GM12892 (cell line): ENCODE measurements at regions not wholly inside any gene's neighbourhood (a gene's known extent, or its start where the extent isn't known, plus 50 kb on each side); places are given as distances from the start of the nearest gene placed in this dataset.

Experiments used
- POLR2A ChIP-seq: IDR thresholded peaks from 2 replicates; pipeline ENCODE4 v1.6.1; 2011; ENCODE audit warnings: low read depth, low read length, control low read depth
- POLR2AphosphoS5 ChIP-seq: IDR thresholded peaks from 2 replicates; pipeline ENCODE4 v1.6.1; 2011; ENCODE audit warnings: low read depth, low read length, control low read depth
- TAF1 ChIP-seq: IDR thresholded peaks from 2 replicates; pipeline ENCODE4 v1.6.1; 2011; ENCODE audit warnings: low read depth, mild to moderate bottlenecking, control low read depth, low read length, borderline replicate concordance

- TF ChIP-seq POLR2A, result no peak
- TF ChIP-seq TAF1, result no peak
- TF ChIP-seq POLR2AphosphoS5, result no peak
Measured at GRCh38 chr18:71951001-71951400, 593.1 kb downstream of the CBLN2 start.
